BJ (cell line): ENCODE measurements at regions not wholly inside any gene's neighbourhood (a gene's known extent, or its start where the extent isn't known, plus 50 kb on each side); places are given as distances from the start of the nearest gene placed in this dataset.

Experiments
- CTCF ChIA-PET: fragments of 350-600 bp; formaldehyde crosslinking; extraction: SDS; loops from one replicate; lab custom pipeline; 2021; ENCODE audit warnings: antibody characterized with exemption, inconsistent platforms; lab: Yijun Ruan, JAX
- POLR2A ChIA-PET: fragments of 300-600 bp; sonication (Branson Sonifier 250); formaldehyde crosslinking; extraction: SDS; loops from one replicate; lab custom pipeline; 2021; ENCODE audit warnings: antibody characterized with exemption; lab: Charles Lee
- DNase-seq: peaks from one replicate; pipeline ENCODE4 v3.0.0-alpha.2; 2011; ENCODE audit warnings: low read depth
- H3K27me3 ChIP-seq: 2 replicates; pipeline ENCODE4 v1.6.0; 2011; ENCODE audit warnings: low read length; ENCODE audit not compliant: control insufficient read depth, insufficient read depth
- H3K36me3 ChIP-seq: 2 replicates; pipeline ENCODE4 v1.5.1; 2011; ENCODE audit warnings: low read length; ENCODE audit not compliant: control insufficient read depth, insufficient read depth
- H3K4me3 ChIP-seq: 2 replicates; pipeline ENCODE4 v1.5.1; 2011; ENCODE audit warnings: low read depth, mild to moderate bottlenecking, control low read depth, low read length
- TF ChIP-seq, protein P1 (sequence below): IDR thresholded peaks from 2 replicates; pipeline ENCODE4 v1.5.1; 2011; ENCODE audit warnings: low read depth, mild to moderate bottlenecking, control low read depth, inconsistent platforms, low read length, moderate library complexity; ENCODE audit not compliant: insufficient read depth

- ChIA-PET POLR2A (no interaction called here), CTCF (no interaction called here)
- H3K27me3 ChIP-seq = no peaks in the 10 kb centered on the region
- no peak for DNase-seq
- no peaks in the 10 kb centered on the region for H3K36me3 ChIP-seq
- TF ChIP-seq, protein P1, sequence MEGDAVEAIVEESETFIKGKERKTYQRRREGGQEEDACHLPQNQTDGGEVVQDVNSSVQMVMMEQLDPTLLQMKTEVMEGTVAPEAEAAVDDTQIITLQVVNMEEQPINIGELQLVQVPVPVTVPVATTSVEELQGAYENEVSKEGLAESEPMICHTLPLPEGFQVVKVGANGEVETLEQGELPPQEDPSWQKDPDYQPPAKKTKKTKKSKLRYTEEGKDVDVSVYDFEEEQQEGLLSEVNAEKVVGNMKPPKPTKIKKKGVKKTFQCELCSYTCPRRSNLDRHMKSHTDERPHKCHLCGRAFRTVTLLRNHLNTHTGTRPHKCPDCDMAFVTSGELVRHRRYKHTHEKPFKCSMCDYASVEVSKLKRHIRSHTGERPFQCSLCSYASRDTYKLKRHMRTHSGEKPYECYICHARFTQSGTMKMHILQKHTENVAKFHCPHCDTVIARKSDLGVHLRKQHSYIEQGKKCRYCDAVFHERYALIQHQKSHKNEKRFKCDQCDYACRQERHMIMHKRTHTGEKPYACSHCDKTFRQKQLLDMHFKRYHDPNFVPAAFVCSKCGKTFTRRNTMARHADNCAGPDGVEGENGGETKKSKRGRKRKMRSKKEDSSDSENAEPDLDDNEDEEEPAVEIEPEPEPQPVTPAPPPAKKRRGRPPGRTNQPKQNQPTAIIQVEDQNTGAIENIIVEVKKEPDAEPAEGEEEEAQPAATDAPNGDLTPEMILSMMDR = no peak
- H3K4me3 ChIP-seq = no peak overlapping the region
These were observed 71.2 kb upstream of the FKBP1C start for GRCh38 chr6:63140114-63140513.

GRCh38 chr6:63140692-63141318 is 70.5 kb upstream of the FKBP1C start:
- no peaks in the 10 kb centered on the region for H3K27me3 ChIP-seq
- H3K36me3 ChIP-seq = no peaks in the 10 kb centered on the region
- H3K4me3 ChIP-seq = no peak overlapping the region
- TF ChIP-seq, protein P1 = no peak
- no peak for DNase-seq
- CTCF ChIA-PET = no interaction called here
- POLR2A ChIA-PET = no interaction called here

- CTCF ChIA-PET = no interaction called here
- Histone ChIP-seq H3K36me3 (no peaks in the 10 kb centered on the region), H3K27me3 (no peaks in the 10 kb centered on the region), H3K4me3 (no peak overlapping the region)
- POLR2A ChIA-PET = no interaction called here
- TF ChIP-seq, protein P1 = no peak
- DNase-seq = no peak
These were observed 61.5 kb upstream of the FKBP1C start for GRCh38 chr6:63149730-63150129.

DNA sequence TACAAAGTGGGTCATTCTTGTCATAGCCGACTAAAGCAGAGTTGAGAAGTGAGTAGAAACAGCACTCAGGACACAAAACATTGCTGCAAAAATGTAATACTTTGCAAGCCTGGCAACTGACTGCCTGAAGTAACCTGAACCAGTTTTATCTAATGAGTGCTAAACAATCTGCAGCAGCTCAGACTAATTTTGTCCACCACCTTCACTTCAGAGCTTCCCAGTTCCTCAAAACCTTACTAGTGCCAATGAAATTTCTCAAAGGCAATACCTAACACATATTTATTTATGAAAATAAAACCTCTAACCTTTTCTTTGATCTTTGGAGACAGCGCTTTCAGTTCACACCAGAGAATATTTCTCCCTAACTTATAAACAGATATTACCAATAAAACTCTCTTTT is 56.7 kb upstream of the FKBP1C start:
- DNase-seq = no peak
- Histone ChIP-seq H3K4me3 (no peak overlapping the region), H3K36me3 (no peaks in the 10 kb centered on the region), H3K27me3 (no peaks in the 10 kb centered on the region)
- TF ChIP-seq, protein P1 = no peak
- ChIA-PET CTCF (no interaction called here), POLR2A (no interaction called here)
